Activated B cell treated with CpG ODN at 0.5 μM for 24 hours (primary cell): ENCODE measurements at regions not wholly inside any gene's neighbourhood (a gene's known extent, or its start where the extent isn't known, plus 50 kb on each side); places are given as distances from the start of the nearest gene placed in this dataset.
"Not testable (repeated sequence)": the region's sequence is repeated elsewhere in the genome, so short reads cannot be mapped to it uniquely, and the experiment has no call there.

ENCODE experiments used
- ATAC-seq: fragments of 200-7000 bp; cut with Tn5 transposase; one replicate; pipeline ENCODE4 v1.10.0; 2021; ENCODE audit warnings: low read depth, mild to moderate bottlenecking, moderate library complexity
- CTCF ChIA-PET: fragments of 350-600 bp; sonication (Branson Sonifier 250); formaldehyde crosslinking; loops from one replicate; lab custom pipeline; 2021; ENCODE audit warnings: antibody characterized with exemption; lab: Charles Lee
- POLR2A ChIA-PET: fragments of 350-600 bp; sonication (Branson Sonifier 250); formaldehyde crosslinking; loops from one replicate; lab custom pipeline; 2021; ENCODE audit warnings: antibody characterized with exemption; lab: Charles Lee
- DNase-seq: peaks from one replicate; pipeline ENCODE4 v3.0.0; 2022
- H3K27ac Mint-ChIP-seq: one replicate; pipeline ENCODE4 v1.8.0; 2020; ENCODE audit warnings: mixed read lengths
- H3K27me3 Mint-ChIP-seq: one replicate; pipeline ENCODE4 v1.8.0; 2021; ENCODE audit warnings: mixed read lengths
- H3K36me3 Mint-ChIP-seq: one replicate; pipeline ENCODE4 v1.8.0; 2021; ENCODE audit warnings: low read depth, mixed read lengths
- H3K4me1 Mint-ChIP-seq: one replicate; pipeline ENCODE4 v1.8.0; 2021; ENCODE audit warnings: mixed read lengths
- H3K4me3 Mint-ChIP-seq: one replicate; pipeline ENCODE4 v1.8.0; 2020; ENCODE audit warnings: mild to moderate bottlenecking, mixed read lengths
- H3K9me3 Mint-ChIP-seq: one replicate; pipeline ENCODE4 v1.8.0; 2020; ENCODE audit warnings: mixed read lengths
- intact Hi-C: fragments of 100-400 bp; cut with micrococcal nuclease; formaldehyde crosslinking; loops from one replicate; pipeline ENCODE4 v1.15.1; 2024
- TF ChIP-seq, protein P1 (sequence below): fragments of 200-600 bp; IDR thresholded peaks from one replicate; pipeline ENCODE4 v1.8.0; 2022; ENCODE audit warnings: antibody characterized with exemption, mild to moderate bottlenecking

DNA sequence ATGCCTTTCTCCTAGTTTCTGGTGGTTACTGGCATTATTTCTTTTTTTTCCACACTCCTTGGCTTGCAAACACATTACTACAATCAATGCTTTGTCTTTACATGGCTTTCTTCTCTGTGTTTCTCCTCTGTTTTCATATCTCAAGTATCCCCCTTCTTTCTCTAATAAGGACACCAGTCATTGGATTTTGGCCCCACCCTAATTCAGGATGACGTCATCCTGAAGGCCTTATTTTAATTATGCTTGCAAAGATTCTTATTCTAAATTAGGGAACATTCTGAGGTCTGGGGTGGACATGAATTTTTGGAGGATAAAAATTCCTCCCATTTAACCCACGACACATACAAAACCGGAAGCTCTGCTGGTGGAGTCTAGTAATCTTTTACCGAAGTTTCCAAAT lies 1556.6 kb downstream of the DPP10 start:
- H3K36me3 Mint-ChIP-seq = no peaks in the 10 kb centered on the region
- H3K27me3 Mint-ChIP-seq = no peaks in the 10 kb centered on the region
- TF ChIP-seq, protein P1, sequence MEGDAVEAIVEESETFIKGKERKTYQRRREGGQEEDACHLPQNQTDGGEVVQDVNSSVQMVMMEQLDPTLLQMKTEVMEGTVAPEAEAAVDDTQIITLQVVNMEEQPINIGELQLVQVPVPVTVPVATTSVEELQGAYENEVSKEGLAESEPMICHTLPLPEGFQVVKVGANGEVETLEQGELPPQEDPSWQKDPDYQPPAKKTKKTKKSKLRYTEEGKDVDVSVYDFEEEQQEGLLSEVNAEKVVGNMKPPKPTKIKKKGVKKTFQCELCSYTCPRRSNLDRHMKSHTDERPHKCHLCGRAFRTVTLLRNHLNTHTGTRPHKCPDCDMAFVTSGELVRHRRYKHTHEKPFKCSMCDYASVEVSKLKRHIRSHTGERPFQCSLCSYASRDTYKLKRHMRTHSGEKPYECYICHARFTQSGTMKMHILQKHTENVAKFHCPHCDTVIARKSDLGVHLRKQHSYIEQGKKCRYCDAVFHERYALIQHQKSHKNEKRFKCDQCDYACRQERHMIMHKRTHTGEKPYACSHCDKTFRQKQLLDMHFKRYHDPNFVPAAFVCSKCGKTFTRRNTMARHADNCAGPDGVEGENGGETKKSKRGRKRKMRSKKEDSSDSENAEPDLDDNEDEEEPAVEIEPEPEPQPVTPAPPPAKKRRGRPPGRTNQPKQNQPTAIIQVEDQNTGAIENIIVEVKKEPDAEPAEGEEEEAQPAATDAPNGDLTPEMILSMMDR = no peak
- no peak overlapping the region for H3K27ac Mint-ChIP-seq
- CTCF ChIA-PET = no interaction called here
- DNase-seq = no peak
- H3K4me1 Mint-ChIP-seq = no peaks in the 10 kb centered on the region
- POLR2A ChIA-PET = no interaction called here
- intact Hi-C loops = no loop called here
- H3K4me3 Mint-ChIP-seq = no peak overlapping the region
- ATAC-seq = no peak
- peaks cover 28% of the 10 kb centered on the region for H3K9me3 Mint-ChIP-seq

DNA sequence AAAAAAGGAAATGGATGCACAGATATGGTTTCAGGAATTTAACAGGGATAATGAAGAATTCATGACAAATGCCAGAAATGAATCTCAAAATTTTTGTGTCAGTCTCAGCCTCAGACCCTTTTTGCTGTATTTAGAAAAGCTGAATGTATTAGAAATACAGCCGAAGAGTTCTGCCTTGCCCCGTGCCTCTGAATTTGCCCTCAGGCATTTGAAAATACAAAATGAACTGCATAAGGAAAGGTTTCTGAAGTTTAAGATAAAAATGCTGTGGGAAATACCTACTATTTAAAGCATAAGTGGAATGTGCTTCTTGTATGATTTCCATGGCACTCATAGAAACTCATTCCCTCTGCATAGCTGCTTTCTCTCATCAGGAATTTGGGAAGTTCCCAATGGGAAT lies 1580.6 kb downstream of the DPP10 start:
- ATAC-seq (no peak), DNase-seq (no peak)
- POLR2A ChIA-PET = no interaction called here
- TF ChIP-seq, protein P1 = no peak
- CTCF ChIA-PET = no interaction called here
- no peak overlapping the region for H3K4me3 Mint-ChIP-seq
- H3K36me3 Mint-ChIP-seq = no peaks in the 10 kb centered on the region
- H3K27ac Mint-ChIP-seq = no peak overlapping the region
- no peaks in the 10 kb centered on the region for H3K27me3 Mint-ChIP-seq
- intact Hi-C loops = no loop called here
- H3K4me1 Mint-ChIP-seq = no peaks in the 10 kb centered on the region
- peaks cover 5% of the 10 kb centered on the region for H3K9me3 Mint-ChIP-seq

- H3K4me3 Mint-ChIP-seq, H3K27ac Mint-ChIP-seq, POLR2A ChIA-PET, CTCF ChIA-PET, intact Hi-C loops, H3K9me3 Mint-ChIP-seq, H3K4me1 Mint-ChIP-seq, H3K36me3 Mint-ChIP-seq, ATAC-seq, DNase-seq, H3K27me3 Mint-ChIP-seq: not testable (repeated sequence)
These were observed 1596.3 kb downstream of the DPP10 start for GRCh38 chr2:116038758-116039157.

DNA sequence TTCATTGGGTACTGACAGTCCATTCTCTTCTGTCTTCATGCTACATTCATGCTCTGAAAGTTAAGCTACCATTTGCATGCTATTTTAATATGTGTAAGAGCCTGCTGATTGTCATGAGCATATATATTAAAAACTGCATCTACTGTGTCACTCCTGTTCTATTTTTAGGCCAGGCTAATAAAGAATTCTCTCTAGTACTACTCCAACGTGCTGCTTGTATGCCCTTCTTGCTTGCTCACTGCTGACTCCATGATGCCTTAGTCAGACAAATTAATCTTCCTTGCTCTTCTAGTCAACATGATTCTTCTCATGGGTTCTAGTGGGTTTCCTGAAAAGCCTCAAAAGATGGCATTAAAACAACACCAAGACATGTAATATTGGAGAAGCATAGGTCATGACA lies 1600.1 kb downstream of the DPP10 start:
- ChIA-PET POLR2A (no interaction called here), CTCF (no interaction called here)
- ATAC-seq = no peak
- no peaks in the 10 kb centered on the region for H3K36me3 Mint-ChIP-seq
- DNase-seq = no peak
- no peaks in the 10 kb centered on the region for H3K27me3 Mint-ChIP-seq
- H3K9me3 Mint-ChIP-seq = peaks cover 11% of the 10 kb centered on the region
- H3K27ac Mint-ChIP-seq = no peak overlapping the region
- intact Hi-C loops = no loop called here
- TF ChIP-seq, protein P1 = no peak
- no peaks in the 10 kb centered on the region for H3K4me1 Mint-ChIP-seq
- H3K4me3 Mint-ChIP-seq = no peak overlapping the region

- intact Hi-C loops = no loop called here
- DNase-seq (no peak), ATAC-seq (no peak)
- H3K9me3 Mint-ChIP-seq = peaks cover 8% of the 10 kb centered on the region
- ChIA-PET POLR2A (no interaction called here), CTCF (no interaction called here)
- TF ChIP-seq, protein P1 = no peak
- H3K4me1 Mint-ChIP-seq = no peaks in the 10 kb centered on the region
- H3K27me3 Mint-ChIP-seq = no peaks in the 10 kb centered on the region
- no peak overlapping the region for H3K27ac Mint-ChIP-seq
- no peaks in the 10 kb centered on the region for H3K36me3 Mint-ChIP-seq
- H3K4me3 Mint-ChIP-seq = no peak overlapping the region
These were observed 1615.1 kb downstream of the DPP10 start for GRCh38 chr2:116057538-116057937.

GRCh38 chr2:116061023-116061422 lies 1618.6 kb downstream of the DPP10 start:
- ATAC-seq = no peak

More at GRCh38 chr2:116061023-116061422, 1618.6 kb downstream of the DPP10 start:
- ChIA-PET CTCF (no interaction called here), POLR2A (no interaction called here)
- DNase-seq = no peak
- H3K36me3 Mint-ChIP-seq = no peaks in the 10 kb centered on the region
- TF ChIP-seq, protein P1 = no peak
- H3K27me3 Mint-ChIP-seq = no peaks in the 10 kb centered on the region
- H3K4me3 Mint-ChIP-seq = no peak overlapping the region
- intact Hi-C loops = no loop called here
- H3K4me1 Mint-ChIP-seq = no peaks in the 10 kb centered on the region
- no peak overlapping the region for H3K27ac Mint-ChIP-seq
- peaks cover 4% of the 10 kb centered on the region for H3K9me3 Mint-ChIP-seq
